Islet precursor cell (in vitro differentiated cells): ENCODE measurements at regions not wholly inside any gene's neighbourhood (a gene's known extent, or its start where the extent isn't known, plus 50 kb on each side); places are given as distances from the start of the nearest gene placed in this dataset.
"Not testable (repeated sequence)": the region's sequence is repeated elsewhere in the genome, so short reads cannot be mapped to it uniquely, and the experiment has no call there.

Experiments
- DNase-seq: peaks from one replicate; pipeline ENCODE4 v3.0.0-alpha.2; 2018

DNA sequence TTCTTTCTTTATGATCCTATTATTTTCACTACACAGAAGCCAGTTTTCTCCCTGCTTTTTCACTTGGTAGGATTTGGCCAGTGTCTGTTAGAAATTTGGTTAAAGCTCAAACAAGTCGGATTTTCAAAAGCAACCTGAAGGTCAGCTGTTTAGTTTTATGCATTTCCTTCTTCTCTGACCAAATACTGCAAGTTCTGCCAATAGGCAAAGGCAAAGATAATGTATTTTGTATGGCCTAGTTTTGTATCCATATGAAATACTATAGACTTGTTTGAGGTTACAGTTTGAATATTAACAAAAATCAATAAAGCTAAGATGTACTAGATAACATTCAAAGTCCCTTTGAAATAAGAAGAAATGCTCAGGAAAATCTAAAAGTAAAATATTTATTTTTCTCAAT, 439.4 kb downstream of the TRIML1 start:
- DNase-seq, result no peak

DNA sequence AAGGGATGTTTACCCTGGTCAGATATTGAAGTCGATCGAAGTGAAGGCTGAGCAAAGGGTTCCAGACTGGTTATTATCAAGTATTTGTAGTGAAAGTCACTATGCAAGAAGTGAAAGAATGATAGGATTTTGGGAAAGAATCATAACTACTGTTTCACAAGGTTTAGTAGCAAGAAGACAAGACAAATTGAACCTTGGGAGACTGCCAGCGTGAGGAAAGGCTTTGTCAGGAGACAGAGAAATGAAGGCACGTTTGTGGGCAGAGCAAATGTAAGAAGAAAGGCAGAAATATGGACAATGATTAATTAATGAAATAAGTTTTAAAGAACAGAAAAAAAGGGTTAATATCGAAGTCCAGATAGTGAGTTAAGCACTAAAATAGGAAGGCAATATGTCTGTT, 456.8 kb downstream of the TRIML1 start:
- DNase-seq, result no peak

DNA sequence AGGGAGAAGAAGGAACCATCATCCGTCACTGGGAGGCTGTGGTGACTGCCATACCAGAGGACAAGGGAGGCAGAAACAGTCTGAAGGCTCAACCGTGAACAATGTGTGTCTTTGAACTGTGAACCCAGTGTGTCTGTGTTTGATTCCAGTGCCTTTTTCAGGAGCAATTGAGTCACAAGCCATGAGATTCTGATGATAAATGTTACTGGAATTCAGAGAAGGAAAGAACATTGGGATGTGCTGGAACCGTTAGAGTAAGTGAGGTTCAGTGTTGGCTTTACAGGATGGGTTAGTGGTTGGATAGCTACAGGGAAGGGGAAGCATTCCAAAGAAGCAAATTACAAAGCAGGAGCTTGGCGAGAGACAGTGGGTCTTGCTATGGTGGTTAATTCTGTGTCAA, 464.4 kb downstream of the TRIML1 start:
- no peak for DNase-seq

DNA sequence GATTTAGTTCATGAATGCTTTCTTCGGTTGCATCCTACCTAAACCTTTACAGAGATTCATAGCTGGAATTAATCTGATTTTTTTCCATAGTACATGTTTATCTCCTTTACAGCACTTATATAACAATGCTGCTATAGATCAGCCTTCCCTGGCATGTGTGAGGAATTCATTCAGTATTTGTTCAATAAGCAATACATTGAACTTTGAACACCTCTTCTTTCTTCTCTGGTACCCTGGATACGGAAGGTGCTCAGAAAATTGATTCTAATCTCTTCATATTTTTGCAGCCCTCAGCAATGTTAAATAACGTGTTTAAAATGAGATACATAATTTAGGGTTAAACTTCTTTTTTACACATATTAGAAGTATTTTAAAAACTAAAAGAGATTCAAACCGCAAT, 467.4 kb downstream of the TRIML1 start:
- DNase-seq, result no peak

DNA sequence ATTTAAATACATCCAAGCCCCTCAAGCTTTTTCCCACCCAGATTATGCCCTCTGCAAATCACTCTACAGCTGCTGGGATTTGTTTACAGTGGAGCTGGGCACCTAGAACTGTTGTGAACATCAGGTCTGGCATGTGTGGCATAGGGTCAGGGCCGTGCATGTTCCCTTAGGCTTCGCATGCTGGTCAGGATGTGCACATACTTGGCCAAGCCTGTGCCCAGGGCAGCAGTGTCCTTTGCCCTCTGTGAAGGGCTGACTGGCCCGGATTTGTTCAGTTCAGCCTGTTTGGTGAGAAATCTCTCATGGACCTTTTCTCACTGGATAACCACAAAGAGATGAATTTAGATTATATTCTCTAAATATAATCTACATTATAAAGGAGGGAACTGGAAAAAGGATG, 471.9 kb downstream of the TRIML1 start:
- DNase-seq, result no peak

DNA sequence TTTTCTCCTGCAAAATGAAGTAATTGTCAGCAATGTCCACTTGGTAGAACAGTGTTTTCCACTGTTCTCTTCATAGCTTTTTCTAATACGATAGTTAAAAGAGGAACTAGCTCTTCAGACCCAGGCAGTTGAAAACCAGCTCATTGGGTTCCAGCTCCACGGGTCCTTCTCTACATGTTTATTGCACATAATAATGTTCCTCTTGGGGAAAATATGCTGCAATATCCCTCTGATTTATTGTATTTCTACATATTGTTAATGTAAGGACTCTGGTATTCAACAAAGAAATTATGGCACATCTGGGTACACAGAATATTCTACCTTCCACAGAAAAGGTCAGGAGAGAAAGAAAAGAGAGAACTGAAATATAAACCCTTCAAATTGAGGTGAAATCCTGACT, 473.4 kb downstream of the TRIML1 start:
- no peak for DNase-seq

DNA sequence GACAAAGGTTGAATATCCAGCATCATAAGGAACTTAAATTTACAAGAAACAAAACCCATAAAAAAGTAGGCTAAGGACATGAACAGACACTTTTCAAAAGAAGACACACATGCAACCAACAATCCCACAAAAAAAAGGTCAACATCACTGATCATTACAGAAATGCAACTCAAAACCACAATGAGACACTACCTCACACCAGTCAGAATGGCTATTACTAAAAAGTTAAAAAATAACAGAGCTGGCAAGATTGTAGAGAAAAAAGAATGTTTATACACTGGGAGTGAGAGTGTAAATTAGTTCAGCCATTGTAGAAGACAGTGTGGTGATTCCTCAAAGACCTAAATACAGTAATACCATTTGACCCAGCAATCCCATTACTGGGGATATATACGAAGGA, 474.7 kb downstream of the TRIML1 start:
- DNase-seq, result no peak

DNA sequence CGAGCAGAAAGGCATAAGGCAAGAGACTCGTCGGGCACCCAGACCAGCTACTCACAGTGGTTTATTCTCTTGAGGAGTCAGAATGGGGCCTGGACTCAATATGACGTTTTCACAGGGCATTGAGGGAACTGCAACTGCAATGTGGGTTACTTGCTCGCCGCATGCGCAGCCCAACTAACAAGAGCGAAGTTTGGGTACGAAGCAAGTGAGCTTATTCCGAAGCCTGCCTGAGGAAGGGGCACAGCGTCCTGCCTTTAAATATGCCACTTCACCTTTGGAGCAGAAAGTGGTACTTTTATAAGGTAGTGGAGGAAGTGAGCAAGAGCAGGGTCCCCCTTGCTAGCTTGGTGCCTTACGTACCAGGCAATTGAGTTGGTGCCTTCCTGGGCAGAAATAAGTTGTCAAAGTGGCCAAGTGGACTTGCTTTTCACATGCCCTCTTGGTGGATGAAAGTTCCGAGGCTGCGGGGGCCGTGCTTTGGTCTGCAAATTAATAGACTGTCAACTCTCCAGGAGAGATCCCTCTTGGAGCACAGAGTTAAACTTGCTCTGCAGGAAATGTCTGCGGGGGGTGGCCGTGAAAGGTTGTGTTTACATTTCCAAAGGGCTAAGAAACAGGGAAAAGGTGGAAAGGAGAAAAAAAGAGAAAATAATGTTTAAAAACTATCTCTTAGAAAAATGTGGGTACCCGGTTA, 480.4 kb downstream of the TRIML1 start:
- DNase-seq, result no peak

DNA sequence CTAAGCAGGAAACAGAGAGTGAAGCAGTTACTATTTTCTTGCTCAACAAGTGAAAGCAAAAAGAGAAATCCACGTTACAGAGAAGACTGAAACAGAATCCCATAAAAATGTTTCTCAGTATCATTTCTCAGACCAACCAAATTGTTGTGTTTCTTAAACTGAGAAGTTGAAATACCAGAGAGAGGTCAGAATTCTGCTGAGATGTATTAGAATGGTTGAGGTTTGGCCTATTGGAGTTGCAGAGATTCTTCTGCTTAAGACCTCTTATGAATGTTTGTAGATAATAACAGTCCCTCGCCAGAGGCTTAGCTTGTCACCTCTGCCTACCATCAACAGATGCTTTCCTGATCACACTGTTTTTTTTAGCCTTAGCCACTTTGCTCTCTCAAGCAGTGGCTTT, 481.4 kb downstream of the TRIML1 start:
- no peak for DNase-seq

DNA sequence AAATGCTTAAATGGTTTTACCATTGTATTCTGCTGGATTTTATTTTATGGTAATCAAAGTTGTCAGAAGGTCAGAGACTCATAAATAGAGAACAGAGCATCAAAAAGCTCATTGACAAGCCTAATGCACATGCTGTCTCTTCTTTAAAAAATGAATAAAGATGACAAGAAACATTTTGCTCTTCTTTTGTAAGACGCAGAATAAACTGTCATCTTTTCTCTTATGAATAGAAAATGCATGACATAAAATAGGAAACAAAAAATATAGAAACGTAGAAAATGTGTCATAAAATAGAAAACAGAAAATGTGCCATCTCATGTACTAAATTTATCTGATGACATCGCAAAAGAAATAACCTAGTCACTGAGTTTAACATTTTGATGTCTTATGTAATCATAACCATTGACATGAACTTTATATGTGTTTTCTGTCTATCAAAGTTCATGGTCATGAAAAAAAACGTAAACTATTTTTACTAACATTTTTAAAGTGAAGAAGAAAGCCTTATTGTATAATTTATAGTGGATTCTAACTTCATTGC, 484.1 kb downstream of the TRIML1 start:
- no peak for DNase-seq

DNA sequence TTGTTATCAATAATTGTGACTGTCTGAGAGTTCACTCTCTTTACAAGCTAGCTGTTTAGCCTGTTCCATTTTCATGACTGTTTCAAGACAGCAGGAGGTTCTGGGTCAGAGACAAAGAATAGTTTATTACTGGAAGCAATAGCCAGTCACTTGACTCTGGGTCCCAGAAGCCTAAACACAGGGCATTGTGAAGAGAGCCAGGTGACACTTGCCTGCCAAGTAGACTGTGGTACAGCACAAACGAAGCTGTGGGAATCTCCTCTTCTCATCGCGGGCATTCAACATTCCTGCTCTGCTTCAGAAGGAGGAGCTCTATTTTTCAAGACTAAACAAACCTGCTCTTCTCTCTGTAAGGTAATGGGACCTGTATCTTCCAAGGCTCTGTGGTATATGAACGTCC, 485.1 kb downstream of the TRIML1 start:
- DNase-seq, result peak; percentile 61

DNA sequence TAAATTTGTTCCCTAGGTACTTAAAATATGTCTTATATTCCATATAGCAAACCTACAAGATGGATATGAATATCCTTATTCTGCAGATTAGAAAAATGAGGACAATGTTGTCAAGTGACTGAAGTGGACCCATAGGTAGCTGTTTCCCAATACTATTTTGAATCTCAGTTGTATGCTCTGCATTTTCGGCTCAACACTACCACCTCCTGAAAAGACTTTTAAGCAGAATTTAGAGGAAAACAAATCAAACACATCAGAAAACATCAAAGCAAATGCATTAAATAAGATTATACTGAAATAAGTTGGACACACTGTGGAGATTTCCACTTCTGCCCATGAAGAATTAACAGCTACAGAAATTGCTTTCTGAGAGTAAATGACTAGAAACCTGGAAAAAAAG, 488.7 kb downstream of the TRIML1 start:
- DNase-seq, result no peak

DNA sequence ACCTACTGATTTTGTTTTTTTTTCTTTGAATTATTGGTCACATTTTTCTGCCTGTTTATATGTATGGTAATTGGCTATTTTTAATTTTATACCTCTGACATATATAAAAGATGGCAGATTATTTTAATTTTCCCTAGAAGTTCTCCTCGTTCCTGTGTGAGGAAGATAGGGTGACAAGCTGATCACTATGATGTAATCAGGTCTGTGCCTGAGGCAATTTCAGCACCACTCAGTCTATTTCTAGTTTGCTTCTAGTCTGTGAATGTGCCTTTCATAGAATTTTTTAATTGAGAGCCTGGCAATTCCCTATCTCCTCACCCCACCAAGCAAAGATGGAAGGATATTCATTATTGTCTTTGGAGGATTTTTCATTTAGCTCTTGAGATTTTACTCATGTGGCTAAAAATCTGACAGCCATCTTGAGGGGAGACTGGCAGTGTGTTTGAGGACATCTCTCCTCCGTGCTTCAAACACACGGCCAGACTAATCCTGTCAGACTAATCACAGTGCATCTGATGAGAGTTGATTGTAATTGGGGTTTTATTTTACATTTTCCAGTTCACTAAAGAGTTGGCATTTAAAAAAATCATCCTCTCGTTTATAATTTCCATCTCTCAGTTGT, 500.3 kb downstream of the TRIML1 start:
- no peak for DNase-seq

DNA sequence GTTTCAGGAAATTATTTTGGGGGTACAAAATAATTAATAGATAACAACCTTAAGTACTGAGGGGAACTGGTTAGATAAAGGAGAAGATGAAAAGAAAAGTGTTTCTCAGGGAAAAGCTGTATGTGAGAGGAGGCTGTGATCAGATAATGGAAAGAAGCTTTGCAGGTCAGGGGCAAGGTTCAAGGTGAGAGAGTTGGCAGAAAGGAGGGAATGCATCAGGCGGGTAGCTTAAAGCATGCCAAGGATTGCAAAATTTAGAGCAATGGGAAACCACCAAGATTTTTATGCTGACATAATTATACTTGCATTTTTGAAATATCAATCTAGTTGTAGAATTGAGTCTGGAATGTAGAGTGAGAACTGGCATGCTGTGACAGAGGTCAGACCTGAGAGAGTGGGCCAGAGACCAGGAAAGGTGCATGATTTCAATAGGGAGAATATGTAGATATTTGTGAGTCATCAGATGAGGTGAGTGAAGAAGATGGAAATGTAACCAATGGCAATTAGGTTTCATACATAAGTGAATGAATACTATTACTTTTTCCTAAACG, 508.7 kb downstream of the TRIML1 start:
- DNase-seq, result no peak

DNA sequence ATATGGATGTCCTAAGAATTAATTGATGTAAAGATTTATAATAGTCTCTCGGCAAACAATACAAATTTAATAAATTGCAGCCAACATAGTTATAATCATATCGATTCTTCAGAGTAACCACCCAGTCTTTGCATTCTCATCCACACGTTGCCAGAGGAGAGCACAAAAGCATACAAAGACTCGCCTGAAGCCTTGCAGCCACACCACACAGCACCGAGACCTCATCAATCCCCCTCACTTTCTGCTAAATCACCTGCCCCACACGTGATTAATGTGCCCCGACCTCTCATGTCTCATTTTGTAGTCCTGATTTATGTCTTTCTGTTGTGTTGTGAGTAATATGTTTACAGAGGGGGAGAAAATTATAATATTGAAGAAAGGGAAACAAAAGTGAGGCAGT, 510.4 kb downstream of the TRIML1 start:
- DNase-seq, result no peak

DNA sequence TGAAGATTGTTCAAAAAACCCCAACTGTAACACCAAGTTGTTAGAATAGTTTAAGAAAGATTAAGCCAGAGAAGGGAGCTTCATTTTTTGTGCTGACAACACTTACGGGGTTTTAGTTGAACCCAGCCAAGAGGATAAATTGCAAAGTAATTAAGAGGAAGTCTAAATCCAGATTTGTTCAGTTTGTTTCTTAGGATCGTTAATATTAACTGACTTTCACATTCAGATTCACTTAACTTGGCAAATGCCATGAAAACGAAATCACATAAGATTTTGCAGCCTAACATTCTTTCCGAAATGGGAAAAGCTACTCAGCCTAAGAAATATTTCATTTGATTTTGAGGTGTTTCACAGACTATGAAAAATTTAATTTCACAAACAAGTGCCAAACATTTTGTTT, 511.3 kb downstream of the TRIML1 start:
- no peak for DNase-seq

DNA sequence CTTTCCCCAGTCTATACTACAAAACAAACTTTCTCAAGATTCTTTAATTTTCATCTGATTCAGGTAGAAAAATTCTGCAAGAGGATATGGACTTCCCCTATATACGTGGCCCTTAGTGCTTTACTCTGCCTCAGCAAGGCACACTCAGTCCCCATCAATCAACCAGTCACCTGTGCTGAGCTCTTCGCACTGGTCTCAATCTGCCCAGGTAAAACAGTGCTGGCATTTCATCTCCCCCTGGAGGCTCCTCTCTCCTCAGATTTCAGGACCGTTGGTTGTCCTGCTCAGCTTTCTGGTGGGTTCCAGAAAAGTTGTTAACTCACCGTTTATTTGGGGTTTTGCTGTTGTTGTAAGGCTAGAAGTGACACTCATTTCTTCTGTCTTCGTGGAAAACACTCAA, 518.1 kb downstream of the TRIML1 start:
- DNase-seq, result no peak

DNA sequence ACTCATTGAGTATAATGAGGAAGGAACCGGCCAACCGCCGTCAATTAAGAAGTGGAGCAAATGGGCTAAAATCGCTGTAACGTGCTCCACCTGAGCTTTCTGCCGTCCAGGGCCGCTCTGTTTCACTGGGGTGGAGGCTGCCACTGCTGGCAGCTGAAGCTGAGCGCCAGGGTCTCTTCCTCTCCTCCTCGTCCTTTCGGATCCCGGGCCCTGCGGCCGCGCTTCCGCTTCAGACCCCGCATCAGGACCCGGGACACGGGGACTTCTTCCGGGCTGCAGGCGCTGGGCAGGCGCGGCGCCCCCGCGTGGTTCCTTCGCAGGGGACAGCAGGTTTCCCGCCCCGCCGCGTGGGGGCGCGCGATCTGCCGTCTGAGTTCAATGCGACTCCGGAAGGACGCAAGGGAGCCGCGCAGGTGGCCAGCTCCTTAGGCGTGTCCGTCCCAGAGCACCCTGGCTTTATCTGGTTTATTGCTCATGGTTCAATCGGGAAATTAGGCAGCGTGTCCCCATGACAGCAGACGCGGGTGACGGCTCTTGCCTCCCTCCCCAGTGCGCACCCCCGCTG, 519.8 kb downstream of the TRIML1 start:
- peak; percentile 53 for DNase-seq

DNA sequence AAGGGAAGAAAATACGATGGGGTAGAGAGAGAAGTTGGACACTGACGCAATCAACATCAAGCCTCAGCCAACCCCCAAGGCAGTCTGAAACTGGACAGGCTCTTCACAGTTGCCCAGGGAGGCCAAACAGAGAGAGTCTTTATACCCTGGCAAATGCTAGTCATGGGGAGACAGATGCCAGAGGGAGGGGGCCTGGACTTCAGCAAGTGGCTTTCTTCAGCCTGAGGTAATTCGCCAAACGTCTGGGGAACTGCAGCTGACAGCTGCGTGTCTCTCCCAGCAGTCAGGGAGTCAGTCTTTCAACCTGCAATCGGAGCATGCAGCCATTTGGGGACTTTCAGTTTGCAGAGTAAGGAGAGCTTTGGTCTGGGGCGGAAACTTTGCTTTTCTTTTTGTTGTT, 521.6 kb downstream of the TRIML1 start:
- peak; percentile 69 for DNase-seq

DNA sequence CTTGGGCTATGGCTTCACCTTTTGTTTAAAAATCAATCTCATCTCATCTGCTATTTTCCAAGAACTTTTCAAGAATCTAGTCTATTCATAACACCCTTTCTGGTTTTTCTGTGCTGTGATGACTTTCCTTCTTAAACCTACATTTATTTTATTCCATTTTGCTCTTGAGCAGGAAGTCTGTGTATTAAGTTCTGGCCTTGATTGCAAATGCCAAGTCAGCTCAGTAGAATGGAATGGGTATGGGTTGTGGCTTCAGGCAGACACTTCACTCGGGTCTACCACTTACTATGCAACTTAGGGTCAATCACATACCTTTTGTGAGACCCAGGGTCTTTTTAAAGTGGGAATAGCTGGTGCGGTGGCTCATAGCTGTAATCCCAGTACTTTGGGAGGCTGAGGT, 522.3 kb downstream of the TRIML1 start:
- DNase-seq, result no peak

DNA sequence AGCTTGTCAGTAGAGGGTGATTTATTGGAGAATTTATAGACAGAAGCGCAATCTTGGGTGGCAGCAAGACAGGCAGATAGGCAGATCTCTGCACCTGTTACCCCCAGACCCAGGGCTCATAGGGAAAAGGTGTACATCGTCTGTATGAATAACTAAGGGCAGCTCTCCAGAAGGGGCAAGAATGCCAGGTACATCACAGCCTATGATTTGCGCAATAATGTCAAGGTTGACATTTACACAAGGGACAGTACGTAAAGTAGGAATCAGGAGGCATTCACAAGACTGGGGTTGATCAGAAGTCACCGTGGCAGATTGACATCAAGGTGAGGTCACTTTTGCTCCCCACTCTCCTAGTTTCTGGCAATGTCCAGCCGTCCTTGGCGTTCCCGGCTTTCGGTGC, 524.1 kb downstream of the TRIML1 start:
- DNase-seq, result no peak

DNA sequence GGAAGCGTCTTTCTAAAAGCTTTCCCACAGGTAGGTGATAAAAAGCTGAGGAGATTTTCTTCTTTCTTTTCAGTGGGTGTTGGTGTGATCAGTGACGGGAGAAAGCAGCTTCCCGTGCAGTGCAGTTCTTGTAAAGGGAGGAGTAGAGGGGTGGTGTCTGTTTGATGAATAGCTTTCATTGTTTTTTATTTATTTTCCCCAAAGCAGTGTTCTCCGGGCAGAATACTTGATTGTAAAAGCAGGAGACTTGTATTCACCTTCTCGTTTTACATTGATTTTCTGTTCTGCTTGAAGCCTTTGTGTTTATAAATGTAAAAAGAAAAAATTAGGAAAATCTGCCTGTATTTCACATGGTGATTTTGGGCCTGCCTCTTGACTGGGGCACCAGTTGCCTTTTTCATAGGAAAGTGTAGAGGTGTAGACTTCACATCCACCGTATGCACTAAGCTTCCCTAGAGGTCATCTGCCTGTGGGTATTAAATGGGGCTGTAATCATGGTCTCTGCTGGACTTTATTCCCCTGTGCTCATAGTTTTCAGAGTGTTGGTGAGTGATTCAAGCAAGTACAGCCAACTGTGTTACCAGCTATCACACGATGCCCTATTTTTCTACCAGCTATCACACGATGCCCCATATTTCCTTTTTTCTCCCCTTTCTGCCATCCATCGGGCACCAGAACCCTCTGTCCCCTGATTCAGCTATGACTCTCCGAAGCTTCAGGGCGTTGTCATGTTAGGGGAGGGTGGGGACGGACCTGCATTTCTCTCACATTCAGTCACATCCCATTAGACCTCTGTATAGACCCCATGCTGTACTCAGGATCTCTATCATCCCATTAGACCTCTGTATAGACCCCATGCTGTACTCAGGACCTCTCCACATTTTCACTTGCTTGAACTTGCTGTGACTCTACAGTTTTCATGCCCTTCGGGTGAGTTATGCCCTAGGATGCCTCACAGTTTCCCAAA, 526.5 kb downstream of the TRIML1 start:
- DNase-seq, result no peak

DNA sequence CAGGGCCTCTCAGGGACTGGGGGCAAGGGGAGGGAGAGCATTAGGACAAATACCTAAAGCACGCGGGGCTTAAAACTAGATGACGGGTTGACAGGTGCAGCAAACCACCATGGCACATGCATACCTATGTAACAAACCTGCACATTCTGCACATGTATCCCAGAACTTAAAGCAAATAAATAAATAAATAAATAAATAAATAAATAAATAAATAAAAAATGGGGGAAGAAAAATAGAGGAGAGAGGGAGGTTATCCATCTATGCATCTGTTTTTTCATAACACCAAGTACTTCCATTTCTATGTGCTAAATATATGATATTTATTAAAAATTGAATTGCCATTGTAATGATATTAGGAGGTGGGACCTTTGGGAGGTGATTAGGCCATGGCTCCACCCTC, 539.5 kb downstream of the TRIML1 start:
- DNase-seq, result not testable (repeated sequence)
